ENCODE measurements at regions not wholly inside any gene's neighbourhood (a gene's known extent, or its start where the extent isn't known, plus 50 kb on each side); places are given as distances from the start of the nearest gene placed in this dataset.
A peak's percentile ranks its signal among the peaks of the same experiment; 100 is the strongest.
"Not testable (repeated sequence)": the region's sequence is repeated elsewhere in the genome, so short reads cannot be mapped to it uniquely, and the experiment has no call there.

GRCh38 chr3:27629366-27629765, 92.8 kb downstream of the EOMES start:
- no peak for DNase-seq

- DNase-seq, result peak; percentile 68
Observed at GRCh38 chr3:27628026-27628750, 93.9 kb downstream of the EOMES start.

DNA sequence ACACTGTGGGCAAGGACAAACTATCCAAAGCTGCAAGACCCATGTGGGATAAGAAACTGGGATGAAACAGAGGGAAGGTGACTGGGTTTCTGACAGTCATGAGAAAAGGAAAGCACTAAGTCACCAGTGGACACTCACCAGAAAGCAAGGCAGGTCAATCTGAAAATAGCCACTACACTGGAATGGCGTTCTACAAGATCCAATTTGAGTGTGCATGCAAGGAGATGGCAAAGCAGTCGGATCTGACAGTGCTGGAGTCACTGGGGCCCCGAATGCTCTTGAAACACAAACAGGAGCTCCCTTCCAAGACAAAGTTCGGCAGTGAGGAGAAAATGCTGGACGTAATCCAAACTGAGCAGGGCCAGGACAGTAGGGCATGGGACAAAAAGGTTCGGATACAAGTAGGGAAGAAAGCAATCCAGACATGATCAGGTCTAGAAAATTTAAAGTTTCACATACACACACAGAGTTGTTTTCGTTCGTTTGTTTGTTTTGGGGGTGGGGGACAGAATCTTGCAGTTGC, 95.5 kb downstream of the EOMES start:
- no peak for DNase-seq

DNA sequence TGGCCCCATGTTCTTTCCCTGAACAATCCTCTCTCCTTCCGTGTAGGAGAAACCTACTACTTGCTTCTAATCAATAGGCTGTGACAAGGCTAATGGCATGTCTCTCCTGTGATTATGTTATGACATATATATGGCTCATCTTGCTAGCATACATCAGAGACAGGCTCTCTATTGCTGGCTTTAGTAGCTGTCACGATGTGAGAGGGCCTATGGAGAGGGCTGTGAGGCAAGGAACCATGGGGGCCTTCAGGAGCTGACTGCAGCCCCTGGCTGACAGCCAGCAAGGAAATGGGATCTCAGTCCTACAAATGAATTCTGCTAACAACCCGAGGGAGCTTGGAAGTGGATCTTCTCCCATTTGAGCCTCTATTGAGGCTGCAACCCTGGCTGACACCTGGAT, 96.3 kb downstream of the EOMES start:
- peak; percentile 40 for DNase-seq

GRCh38 chr3:27623085-27623753, 98.9 kb downstream of the EOMES start:
- DNase-seq, result peak; percentile 76

DNA sequence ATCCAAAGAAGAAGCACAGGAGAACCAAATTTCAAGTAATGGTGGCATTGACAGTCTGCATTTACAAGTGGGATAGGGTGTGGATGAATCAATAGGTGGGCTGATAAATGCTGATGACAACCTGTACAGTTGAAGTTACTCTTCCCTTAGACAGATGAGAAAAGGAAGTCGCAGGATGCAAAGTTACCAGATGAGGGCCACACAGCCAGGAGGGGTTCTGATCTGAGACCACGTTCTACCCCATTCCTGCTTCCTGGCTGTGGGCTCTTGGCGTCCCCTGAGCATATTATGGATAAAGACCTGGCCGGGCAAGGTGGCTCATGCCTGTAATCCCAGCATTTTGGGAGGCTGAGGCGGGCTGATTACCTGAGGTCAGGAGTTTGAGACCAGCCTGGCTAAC, 104.6 kb downstream of the EOMES start:
- DNase-seq, result no peak

GRCh38 chr3:27616031-27616430, 106.1 kb downstream of the EOMES start:
- DNase-seq, result no peak

GRCh38 chr3:27615555-27615954, 106.6 kb downstream of the EOMES start:
- DNase-seq, result no peak

GRCh38 chr3:27614592-27614991, 107.5 kb downstream of the EOMES start:
- DNase-seq, result no peak

DNA sequence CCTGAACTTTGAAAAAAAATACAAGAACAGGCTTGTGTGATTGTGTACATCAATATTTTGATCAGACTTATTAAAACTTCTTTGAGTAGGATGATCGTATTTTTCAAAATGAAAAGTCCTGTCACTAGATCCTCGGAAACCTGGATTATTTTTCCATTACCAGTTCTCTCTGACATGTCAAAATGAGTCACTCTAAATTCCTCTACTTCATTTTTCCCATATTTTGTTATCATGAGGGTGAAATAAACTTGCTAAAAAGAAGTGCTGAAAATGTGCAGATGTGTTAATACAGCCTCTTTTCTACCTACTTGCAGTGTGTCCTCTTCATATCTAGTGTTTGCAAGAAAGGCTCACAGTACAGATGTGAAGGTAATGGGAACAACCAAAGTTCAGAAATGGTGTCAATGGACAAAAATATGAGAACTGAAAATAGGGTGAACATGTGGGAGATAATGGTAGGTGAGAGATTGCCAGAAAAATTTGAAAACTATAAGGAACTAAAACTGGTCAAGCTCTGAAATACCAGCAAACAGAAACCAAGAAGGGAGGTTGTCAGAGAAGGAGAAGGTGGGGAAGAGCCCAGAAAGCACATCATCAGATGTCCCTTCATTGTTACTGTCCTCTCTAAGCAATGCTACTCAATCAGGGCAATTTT, 108.2 kb downstream of the EOMES start:
- peak; percentile 84 for DNase-seq

GRCh38 chr3:27610800-27611525, 111.2 kb downstream of the EOMES start:
- peak; percentile 42 for DNase-seq

- DNase-seq, result peak; percentile 87
Observed at GRCh38 chr3:27607370-27607769, 114.8 kb downstream of the EOMES start.

GRCh38 chr3:27606537-27606936, 115.6 kb downstream of the EOMES start:
- DNase-seq, result peak; percentile 88

GRCh38 chr3:27601311-27601710, 117.1 kb upstream of the SLC4A7 start:
- not testable (repeated sequence) for DNase-seq

- not testable (repeated sequence) for DNase-seq
Observed at GRCh38 chr3:27599741-27600140, 115.6 kb upstream of the SLC4A7 start.

- peak; percentile 46 for DNase-seq
Observed at GRCh38 chr3:27596921-27597320, 112.7 kb upstream of the SLC4A7 start.

DNA sequence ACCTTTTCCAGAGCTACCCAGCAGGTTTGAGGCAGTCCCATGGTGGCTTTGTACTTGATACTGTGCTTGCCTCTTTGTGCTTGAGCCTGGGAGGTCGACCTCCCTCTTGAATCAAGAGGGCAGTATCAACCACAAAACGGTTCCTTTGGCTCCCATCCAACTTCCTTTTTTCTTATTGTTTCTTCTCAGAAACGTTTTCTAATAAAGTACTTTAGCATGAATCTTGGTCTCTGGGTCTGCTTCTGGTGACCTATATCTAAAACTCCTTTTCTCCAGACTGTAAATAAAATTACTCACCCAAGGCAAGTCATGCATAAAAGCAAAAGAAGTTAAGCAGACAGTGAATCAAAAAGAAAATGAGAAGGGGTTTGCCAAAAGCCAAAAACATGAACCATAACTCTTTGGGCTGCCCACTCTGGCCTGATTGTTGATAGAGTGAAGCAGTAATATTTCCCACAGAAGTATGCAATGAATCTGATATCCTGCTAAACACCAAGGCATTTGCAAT, 112.2 kb upstream of the SLC4A7 start:
- peak; percentile 64 for DNase-seq

DNA sequence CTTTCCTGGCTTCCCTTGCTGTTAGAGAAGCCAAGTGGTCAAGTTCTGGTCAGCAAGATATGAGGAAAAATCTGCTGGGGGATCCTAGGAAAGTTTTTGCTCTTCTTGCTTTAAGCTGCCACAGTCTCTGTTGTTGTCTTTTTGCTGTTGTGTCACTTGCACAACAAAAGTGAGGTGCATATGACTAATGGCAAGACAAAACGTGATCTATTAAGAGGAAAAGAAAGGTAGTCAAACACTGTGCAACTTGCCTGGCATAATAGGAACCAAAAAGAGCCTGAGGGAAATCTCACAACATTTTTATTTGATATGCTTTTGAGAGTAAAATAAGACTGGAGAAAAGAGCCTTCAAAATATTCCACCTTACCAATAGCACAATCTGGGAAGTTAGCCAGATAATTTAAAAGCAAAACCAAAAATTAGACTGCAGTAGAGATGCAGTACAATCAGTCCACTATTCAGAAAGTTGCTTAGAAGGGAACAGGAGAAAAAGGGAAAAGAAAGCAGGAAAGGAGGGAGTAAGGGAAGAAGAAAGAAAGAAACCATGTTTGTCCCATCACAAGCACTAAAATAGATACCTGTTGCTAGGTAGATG, 110.0 kb upstream of the SLC4A7 start:
- no peak for DNase-seq

GRCh38 chr3:27593173-27593572, 109.0 kb upstream of the SLC4A7 start:
- no peak for DNase-seq

- DNase-seq, result peak; percentile 40
Observed at GRCh38 chr3:27591312-27592210, 107.4 kb upstream of the SLC4A7 start.
